ENCODE measurements at regions not wholly inside any gene's neighbourhood (a gene's known extent, or its start where the extent isn't known, plus 50 kb on each side); places are given as distances from the start of the nearest gene placed in this dataset.

DNA sequence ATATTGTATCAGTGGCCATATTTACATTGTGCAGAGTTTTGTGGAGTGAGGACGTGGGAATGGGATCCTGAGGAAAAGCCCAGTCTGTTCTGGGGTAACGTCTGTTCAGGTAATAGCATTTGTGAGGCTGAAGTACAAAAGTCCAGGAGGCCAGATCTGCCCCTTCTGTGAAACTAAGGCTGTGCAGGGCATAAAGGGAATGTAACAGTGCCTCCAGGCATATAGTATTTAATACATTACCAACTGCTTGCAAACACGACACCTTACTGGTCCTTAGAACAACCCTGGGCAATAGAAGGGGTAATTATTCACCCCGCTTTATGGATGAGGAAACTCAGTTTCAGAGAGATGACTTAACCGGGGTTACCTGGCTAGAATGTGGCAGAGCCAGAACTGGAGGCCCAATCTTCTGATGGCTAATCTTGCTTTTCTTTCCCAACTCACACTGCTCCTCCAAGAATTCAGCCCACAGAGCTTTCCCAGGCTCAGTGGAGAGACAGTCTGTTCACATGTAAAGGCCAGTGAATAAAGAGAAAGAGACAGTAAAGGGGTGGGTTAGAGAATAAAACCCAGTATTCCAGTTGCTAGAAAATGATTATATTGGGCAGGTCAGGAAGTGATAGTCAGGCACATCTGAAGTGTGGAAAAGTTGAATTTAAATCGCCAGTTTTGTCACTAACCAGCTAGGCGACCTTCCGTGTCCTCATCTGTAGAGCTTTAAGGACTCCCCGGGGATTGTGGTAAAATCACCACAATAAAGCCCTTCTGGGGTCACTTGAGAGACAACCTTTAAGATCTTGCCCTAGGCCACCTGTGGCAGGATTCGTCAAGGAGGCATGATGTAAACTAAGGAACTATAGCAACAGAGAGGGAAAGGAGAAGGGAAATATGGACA lies 280.7 kb upstream of the CITED2 start:
- peaks cover 27% of the 10 kb centered on the region for H3K4me1 ChIP-seq
- H3K79me2 ChIP-seq (ENCODE audit: low read depth) = no peaks in the 10 kb centered on the region
- peaks cover 2% of the 10 kb centered on the region for H3K9me3 Mint-ChIP-seq
- H3K9ac ChIP-seq = no peak overlapping the region
- peaks cover 43% of the 10 kb centered on the region for H3K4me1 Mint-ChIP-seq
- peak overlapping the region; percentile 40 for H3K4me2 ChIP-seq
- TF ChIP-seq EZH2phosphoT487 (IDR thresholded peaks at IDR 0.05) (no peak), EZH2 (IDR thresholded peaks at IDR 0.05) (no peak)
- TF ChIP-seq, protein P1, sequence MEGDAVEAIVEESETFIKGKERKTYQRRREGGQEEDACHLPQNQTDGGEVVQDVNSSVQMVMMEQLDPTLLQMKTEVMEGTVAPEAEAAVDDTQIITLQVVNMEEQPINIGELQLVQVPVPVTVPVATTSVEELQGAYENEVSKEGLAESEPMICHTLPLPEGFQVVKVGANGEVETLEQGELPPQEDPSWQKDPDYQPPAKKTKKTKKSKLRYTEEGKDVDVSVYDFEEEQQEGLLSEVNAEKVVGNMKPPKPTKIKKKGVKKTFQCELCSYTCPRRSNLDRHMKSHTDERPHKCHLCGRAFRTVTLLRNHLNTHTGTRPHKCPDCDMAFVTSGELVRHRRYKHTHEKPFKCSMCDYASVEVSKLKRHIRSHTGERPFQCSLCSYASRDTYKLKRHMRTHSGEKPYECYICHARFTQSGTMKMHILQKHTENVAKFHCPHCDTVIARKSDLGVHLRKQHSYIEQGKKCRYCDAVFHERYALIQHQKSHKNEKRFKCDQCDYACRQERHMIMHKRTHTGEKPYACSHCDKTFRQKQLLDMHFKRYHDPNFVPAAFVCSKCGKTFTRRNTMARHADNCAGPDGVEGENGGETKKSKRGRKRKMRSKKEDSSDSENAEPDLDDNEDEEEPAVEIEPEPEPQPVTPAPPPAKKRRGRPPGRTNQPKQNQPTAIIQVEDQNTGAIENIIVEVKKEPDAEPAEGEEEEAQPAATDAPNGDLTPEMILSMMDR (IDR thresholded peaks at IDR 0.05) = no peak
- peak; percentile 23 for DNase-seq (ENCODE audit: low spot score)
- no peaks in the 10 kb centered on the region for H4K20me1 ChIP-seq (ENCODE audit: low read depth)
- peak overlapping the region; percentile 61 for H3K27ac ChIP-seq
- peak overlapping the region; percentile 23 for H2AFZ ChIP-seq (replicated peaks)
- no peak overlapping the region for H3K4me3 Mint-ChIP-seq
- no peak overlapping the region for H3K4me3 ChIP-seq
- H3K27me3 ChIP-seq = no peaks in the 10 kb centered on the region
- H3K36me3 ChIP-seq = no peaks in the 10 kb centered on the region
- H3K27me3 Mint-ChIP-seq (ENCODE audit: insufficient read depth, low read depth) = no peaks in the 10 kb centered on the region
- H3K27ac Mint-ChIP-seq = peak overlapping the region; percentile 23
- H3K9me3 ChIP-seq (ENCODE audit: low read depth) = no peaks in the 10 kb centered on the region
- no peaks in the 10 kb centered on the region for H3F3A ChIP-seq (ENCODE audit: low read depth)
- peaks cover 2% of the 10 kb centered on the region for H3K36me3 Mint-ChIP-seq

DNA sequence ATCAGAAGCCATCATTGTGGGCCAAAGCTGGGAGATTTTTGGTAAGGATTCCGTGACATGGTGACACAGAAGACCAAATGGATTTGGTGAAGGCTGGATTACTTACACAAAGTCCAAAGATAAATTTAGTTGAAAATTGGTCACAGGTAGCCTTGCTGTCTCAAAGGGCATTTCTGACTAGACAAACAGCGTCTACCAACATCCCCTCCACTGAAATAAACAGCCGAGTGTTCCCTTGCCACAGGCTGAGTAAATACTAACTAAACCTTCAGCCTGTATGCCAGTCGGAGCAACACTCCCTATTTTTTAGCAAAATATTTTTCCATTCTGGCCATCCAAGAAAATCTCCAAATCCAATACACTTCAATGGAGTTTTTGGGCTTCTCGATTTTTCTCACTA lies 279.9 kb upstream of the CITED2 start:
- Histone ChIP-seq H3K36me3 (no peaks in the 10 kb centered on the region), H3K79me2 (ENCODE audit: low read depth) (no peaks in the 10 kb centered on the region), H2AFZ (replicated peaks) (no peak overlapping the region), H3K4me3 (no peak overlapping the region), H4K20me1 (ENCODE audit: low read depth) (no peaks in the 10 kb centered on the region), H3K9me3 (ENCODE audit: low read depth) (no peaks in the 10 kb centered on the region), H3K9ac (no peak overlapping the region), H3K4me2 (no peak overlapping the region), H3K27me3 (no peaks in the 10 kb centered on the region), H3F3A (ENCODE audit: low read depth) (no peaks in the 10 kb centered on the region), H3K4me1 (peaks cover 30% of the 10 kb centered on the region), H3K27ac (no peak overlapping the region)
- Mint-ChIP-seq H3K27ac (no peak overlapping the region), H3K36me3 (peaks cover 2% of the 10 kb centered on the region), H3K9me3 (peaks cover 2% of the 10 kb centered on the region), H3K4me3 (no peak overlapping the region), H3K27me3 (ENCODE audit: insufficient read depth, low read depth) (peaks cover 2% of the 10 kb centered on the region), H3K4me1 (peaks cover 43% of the 10 kb centered on the region)
- DNase-seq (ENCODE audit: low spot score) = no peak
- TF ChIP-seq, protein P1 (IDR thresholded peaks at IDR 0.05) = no peak
- TF ChIP-seq EZH2phosphoT487 (IDR thresholded peaks at IDR 0.05) = no peak
- TF ChIP-seq EZH2 (IDR thresholded peaks at IDR 0.05) = no peak

DNA sequence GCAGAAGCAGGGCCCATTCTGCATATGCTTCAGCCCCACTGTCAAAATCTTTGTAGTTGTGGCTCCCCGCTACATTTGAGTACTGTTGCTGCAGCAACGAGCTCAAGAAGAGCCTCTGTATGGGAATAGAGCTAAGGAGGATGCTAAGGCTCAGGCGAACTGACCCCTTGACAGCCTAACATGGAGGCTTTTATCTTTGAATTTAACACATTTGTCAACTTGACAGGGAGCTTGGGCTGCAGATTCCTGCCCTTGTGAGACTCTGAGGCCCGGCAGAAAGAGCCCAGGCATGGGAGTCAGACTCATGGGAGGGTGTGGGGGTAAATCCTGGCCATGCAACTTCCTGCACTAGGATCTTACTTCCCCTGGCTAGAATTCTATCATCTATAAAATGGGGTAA lies 278.7 kb upstream of the CITED2 start:
- Histone ChIP-seq H3K27ac (no peak overlapping the region), H3K4me3 (no peak overlapping the region), H3K4me1 (peaks cover 39% of the 10 kb centered on the region), H3K4me2 (no peak overlapping the region), H3K79me2 (ENCODE audit: low read depth) (no peaks in the 10 kb centered on the region), H3K9me3 (ENCODE audit: low read depth) (no peaks in the 10 kb centered on the region), H3K27me3 (no peaks in the 10 kb centered on the region), H3K36me3 (no peaks in the 10 kb centered on the region), H3F3A (ENCODE audit: low read depth) (no peaks in the 10 kb centered on the region), H4K20me1 (ENCODE audit: low read depth) (no peaks in the 10 kb centered on the region), H3K9ac (no peak overlapping the region), H2AFZ (replicated peaks) (no peak overlapping the region)
- H3K4me3 Mint-ChIP-seq = no peak overlapping the region
- no peak for TF ChIP-seq EZH2phosphoT487 (IDR thresholded peaks at IDR 0.05)
- no peak for TF ChIP-seq EZH2 (IDR thresholded peaks at IDR 0.05)
- TF ChIP-seq, protein P1 (IDR thresholded peaks at IDR 0.05) = no peak
- peaks cover 48% of the 10 kb centered on the region for H3K4me1 Mint-ChIP-seq
- H3K9me3 Mint-ChIP-seq = peaks cover 3% of the 10 kb centered on the region
- H3K36me3 Mint-ChIP-seq = peaks cover 7% of the 10 kb centered on the region
- no peak for DNase-seq (ENCODE audit: low spot score)
- H3K27me3 Mint-ChIP-seq (ENCODE audit: insufficient read depth, low read depth) = peaks cover 2% of the 10 kb centered on the region
- no peak overlapping the region for H3K27ac Mint-ChIP-seq
